NB4 (cell line): ENCODE measurements at regions not wholly inside any gene's neighbourhood (a gene's known extent, or its start where the extent isn't known, plus 50 kb on each side); places are given as distances from the start of the nearest gene placed in this dataset.

Source experiments
- CTCF ChIP-seq: IDR thresholded peaks from one replicate; pipeline ENCODE4 v1.5.1; 2012; ENCODE audit warnings: low read depth, low read length
- POLR2A ChIP-seq: IDR thresholded peaks from 2 replicates; pipeline ENCODE4 v1.6.1; 2011; ENCODE audit warnings: mild to moderate bottlenecking; ENCODE audit not compliant: insufficient read length; ENCODE audit errors: extremely low read depth

GRCh38 chr2:175640655-175641054, 361.4 kb downstream of the LNPK start:
- TF ChIP-seq CTCF (no peak), POLR2A (no peak)
